ENCODE measurements at regions not wholly inside any gene's neighbourhood (a gene's known extent, or its start where the extent isn't known, plus 50 kb on each side); places are given as distances from the start of the nearest gene placed in this dataset.

DNA sequence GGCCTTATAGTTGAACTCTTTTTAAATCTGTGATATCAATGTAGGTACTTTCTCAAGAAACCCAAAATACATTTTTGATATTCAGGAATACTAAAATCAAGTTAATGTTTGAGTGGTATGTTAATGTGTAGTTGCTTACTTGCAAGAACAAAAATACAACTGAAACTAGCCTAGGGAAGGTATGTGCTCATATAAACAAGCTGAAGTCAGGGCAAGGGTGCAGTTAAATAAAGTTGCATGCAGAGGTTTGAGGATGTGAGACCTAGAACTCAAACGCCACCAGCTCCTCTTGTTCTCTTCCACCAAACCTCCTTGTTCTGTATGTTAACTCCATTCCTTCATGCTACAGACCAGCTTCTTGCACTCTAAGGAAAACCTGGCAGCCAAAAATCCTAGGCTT, 388.3 kb upstream of the SMIM21 start:
- TF ChIP-seq, protein P1, sequence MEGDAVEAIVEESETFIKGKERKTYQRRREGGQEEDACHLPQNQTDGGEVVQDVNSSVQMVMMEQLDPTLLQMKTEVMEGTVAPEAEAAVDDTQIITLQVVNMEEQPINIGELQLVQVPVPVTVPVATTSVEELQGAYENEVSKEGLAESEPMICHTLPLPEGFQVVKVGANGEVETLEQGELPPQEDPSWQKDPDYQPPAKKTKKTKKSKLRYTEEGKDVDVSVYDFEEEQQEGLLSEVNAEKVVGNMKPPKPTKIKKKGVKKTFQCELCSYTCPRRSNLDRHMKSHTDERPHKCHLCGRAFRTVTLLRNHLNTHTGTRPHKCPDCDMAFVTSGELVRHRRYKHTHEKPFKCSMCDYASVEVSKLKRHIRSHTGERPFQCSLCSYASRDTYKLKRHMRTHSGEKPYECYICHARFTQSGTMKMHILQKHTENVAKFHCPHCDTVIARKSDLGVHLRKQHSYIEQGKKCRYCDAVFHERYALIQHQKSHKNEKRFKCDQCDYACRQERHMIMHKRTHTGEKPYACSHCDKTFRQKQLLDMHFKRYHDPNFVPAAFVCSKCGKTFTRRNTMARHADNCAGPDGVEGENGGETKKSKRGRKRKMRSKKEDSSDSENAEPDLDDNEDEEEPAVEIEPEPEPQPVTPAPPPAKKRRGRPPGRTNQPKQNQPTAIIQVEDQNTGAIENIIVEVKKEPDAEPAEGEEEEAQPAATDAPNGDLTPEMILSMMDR (IDR thresholded peaks at IDR 0.05) = no peak
- no peak for TF ChIP-seq POLR2A (IDR thresholded peaks at IDR 0.05)
